CD4-positive, alpha-beta T cell (primary cell): ENCODE measurements at regions not wholly inside any gene's neighbourhood (a gene's known extent, or its start where the extent isn't known, plus 50 kb on each side); places are given as distances from the start of the nearest gene placed in this dataset.

Experiments used
- ATAC-seq: fragments of 200-7000 bp; cut with Tn5 transposase; one replicate; pipeline ENCODE4 v1.10.0; 2022; ENCODE audit warnings: mild to moderate bottlenecking; ENCODE audit not compliant: poor library complexity
- CTCF ChIA-PET: fragments of 350-600 bp; sonication (Branson Sonifier 250); formaldehyde crosslinking; loops from one replicate; lab custom pipeline; 2021; ENCODE audit warnings: antibody characterized with exemption, inconsistent platforms; lab: Charles Lee
- POLR2A ChIA-PET: fragments of 350-600 bp; sonication (Branson Sonifier 250); formaldehyde crosslinking; loops from one replicate; lab custom pipeline; 2021; ENCODE audit warnings: antibody characterized with exemption, inconsistent platforms; lab: Charles Lee
- DNase-seq, 14 experiments: peaks; one replicate each; pipeline ENCODE4 v3.0.0-alpha.2; 2013 to 2020; ENCODE audit warnings: mixed read lengths in 2 of 14
- H3K27ac ChIP-seq, 2 donors: one replicate each; pipeline versions ENCODE4 v1.5.1 to v1.7.0; 2013; ENCODE audit warnings: low read length in 2 of 2, low read depth in 1 of 2, mild to moderate bottlenecking in 1 of 2
- H3K27me3 ChIP-seq, 2 experiments: 1 replicate in 1 of 2; 2 replicates in 1 of 2; pipeline versions ENCODE4 v1.6.1 to v1.7.0; 2013; ENCODE audit warnings: low read length in 2 of 2, control low read depth in 1 of 2, mild to moderate bottlenecking in 1 of 2, moderate library complexity in 1 of 2; ENCODE audit not compliant: insufficient read depth in 2 of 2, control insufficient read depth in 1 of 2
- H3K36me3 ChIP-seq: one replicate; pipeline ENCODE4 v1.6.1; 2013; ENCODE audit warnings: low read length, control low read depth; ENCODE audit not compliant: insufficient read depth
- H3K4me1 ChIP-seq: one replicate; pipeline ENCODE4 v1.6.1; 2013; ENCODE audit warnings: low read length, control low read depth; ENCODE audit not compliant: insufficient read depth
- H3K4me3 ChIP-seq: one replicate; pipeline ENCODE4 v1.5.1; 2013; ENCODE audit warnings: mild to moderate bottlenecking, low read length, moderate library complexity
- H3K9me3 ChIP-seq, 2 experiments: 1 replicate in 1 of 2; 2 replicates in 1 of 2; pipeline versions ENCODE4 v1.6.1 to v1.7.0; 2013; ENCODE audit warnings: low read length in 2 of 2, mild to moderate bottlenecking in 2 of 2, control low read depth in 1 of 2, moderate library complexity in 1 of 2; ENCODE audit not compliant: control insufficient read depth in 1 of 2, insufficient read depth in 1 of 2
- H3K27ac Mint-ChIP-seq: one replicate; pipeline ENCODE4 v1.8.0; 2020; ENCODE audit warnings: mixed read lengths
- H3K27me3 Mint-ChIP-seq: one replicate; pipeline ENCODE4 v1.8.0; 2021; ENCODE audit warnings: mixed read lengths
- H3K36me3 Mint-ChIP-seq: one replicate; pipeline ENCODE4 v1.8.0; 2021; ENCODE audit warnings: low read depth, mixed read lengths
- H3K4me1 Mint-ChIP-seq: one replicate; pipeline ENCODE4 v1.8.0; 2021; ENCODE audit warnings: low read depth, mixed read lengths
- H3K4me3 Mint-ChIP-seq: one replicate; pipeline ENCODE4 v1.8.0; 2020; ENCODE audit warnings: mild to moderate bottlenecking, mixed read lengths
- H3K9me3 Mint-ChIP-seq: one replicate; pipeline ENCODE4 v1.8.0; 2020; ENCODE audit warnings: mixed read lengths
- CTCF ChIP-seq: fragments of 200-600 bp; IDR thresholded peaks from one replicate; pipeline ENCODE4 v1.8.0; 2022; ENCODE audit warnings: antibody characterized with exemption, mild to moderate bottlenecking
- intact Hi-C, 2 experiments: fragments of 100-400 bp; cut with DNase I in 1 of 2; cut with micrococcal nuclease in 1 of 2; formaldehyde crosslinking; loops; one replicate each; pipeline versions ENCODE4 v1.15.1 to v1.9.0; 2023 to 2025; cut with DNase I, micrococcal nuclease

GRCh38 chr20:58135441-58136148 lies 92.9 kb downstream of the ANKRD60 start:
- Mint-ChIP-seq H3K9me3 (no peaks in the 10 kb centered on the region), H3K27ac (no peak overlapping the region), H3K36me3 (no peaks in the 10 kb centered on the region), H3K27me3 (peaks cover 92% of the 10 kb centered on the region), H3K4me3 (no peak overlapping the region), H3K4me1 (peaks cover 11% of the 10 kb centered on the region)
- ATAC-seq (no peak), DNase-seq (no peak)
- H3K27me3 ChIP-seq = peaks cover 21 to 40% of the 10 kb centered on the region in 2 experiments
- intact Hi-C loops = no loop called here
- CTCF ChIA-PET = no interaction called here
- H3K9me3 ChIP-seq = no peaks in the 10 kb centered on the region
- TF ChIP-seq CTCF = no peak
- no peaks in the 10 kb centered on the region for H3K4me1 ChIP-seq
- no peaks in the 10 kb centered on the region for H3K36me3 ChIP-seq
- H3K27ac ChIP-seq = no peak overlapping the region
- POLR2A ChIA-PET = no interaction called here
- no peak overlapping the region for H3K4me3 ChIP-seq

- ATAC-seq = no peak
- CTCF ChIA-PET = no interaction called here
Observed at GRCh38 chr20:58133020-58133808, 95.2 kb downstream of the ANKRD60 start.

GRCh38 chr20:58131551-58132142 lies 96.8 kb downstream of the ANKRD60 start:
- Mint-ChIP-seq H3K4me1 (peaks cover 11% of the 10 kb centered on the region), H3K4me3 (no peak overlapping the region), H3K27ac (no peak overlapping the region), H3K9me3 (no peaks in the 10 kb centered on the region), H3K36me3 (no peaks in the 10 kb centered on the region), H3K27me3 (peaks cover 92% of the 10 kb centered on the region)
- no peak for DNase-seq
- intact Hi-C loops = no loop called here
- Histone ChIP-seq H3K27ac (no peak overlapping the region), H3K9me3 (no peaks in the 10 kb centered on the region), H3K27me3 (peaks cover 33 to 43% of the 10 kb centered on the region in 2 experiments), H3K4me3 (no peak overlapping the region), H3K4me1 (no peaks in the 10 kb centered on the region), H3K36me3 (no peaks in the 10 kb centered on the region)
- TF ChIP-seq CTCF = no peak
- ChIA-PET POLR2A (no interaction called here), CTCF (no interaction called here)
- no peak for ATAC-seq

More at GRCh38 chr20:58133020-58133808, 95.2 kb downstream of the ANKRD60 start:
- POLR2A ChIA-PET = interaction anchor here (0.7 kb wide), 1 partner anchor 24 kb away, joined by 3 read pairs; no protein-coding TSS in a partner anchor
- TF ChIP-seq CTCF = no peak
- no peaks in the 10 kb centered on the region for H3K9me3 ChIP-seq
- no peaks in the 10 kb centered on the region for H3K9me3 Mint-ChIP-seq
- no peak overlapping the region for H3K27ac ChIP-seq
- H3K4me1 ChIP-seq = no peaks in the 10 kb centered on the region
- no peaks in the 10 kb centered on the region for H3K36me3 Mint-ChIP-seq
- H3K36me3 ChIP-seq = no peaks in the 10 kb centered on the region
- no peak overlapping the region for H3K27ac Mint-ChIP-seq
- intact Hi-C loops = no loop called here
- peaks cover 95% of the 10 kb centered on the region for H3K27me3 Mint-ChIP-seq
- no peak overlapping the region for H3K4me3 Mint-ChIP-seq
- peaks cover 11% of the 10 kb centered on the region for H3K4me1 Mint-ChIP-seq
- no peak for DNase-seq
- peaks cover 33 to 45% of the 10 kb centered on the region in 2 experiments for H3K27me3 ChIP-seq
- no peak overlapping the region for H3K4me3 ChIP-seq
